Caco-2 (cell line): ENCODE measurements at regions not wholly inside any gene's neighbourhood (a gene's known extent, or its start where the extent isn't known, plus 50 kb on each side); places are given as distances from the start of the nearest gene placed in this dataset.
A peak's percentile ranks its signal among the peaks of the same experiment; 100 is the strongest.

Experiments used
- BruUV-seq: library from RNA; stranded (reverse); fragments of 400-500 nt; replicated peaks from 2 replicates; lab custom pipeline; 2021; lab: Mats Ljungman, UMichigan
- CTCF ChIA-PET: fragments of 300-600 bp; sonication (Branson Sonifier 250); formaldehyde crosslinking; loops from one replicate; lab custom pipeline; 2022; ENCODE audit warnings: antibody characterized with exemption; lab: Charles Lee
- POLR2A ChIA-PET: fragments of 300-600 bp; sonication (Branson Sonifier 250); formaldehyde crosslinking; loops from one replicate; lab custom pipeline; 2022; ENCODE audit warnings: antibody characterized with exemption; lab: Charles Lee
- DNase-seq, 2 experiments: peaks; one replicate each; pipeline versions ENCODE4 v3.0.0 to v3.0.0-alpha.2; 2020 to 2022
- H3K27me3 ChIP-seq: replicated peaks from 2 replicates; pipeline ENCODE4 v1.6.0; 2011; ENCODE audit warnings: low read length; ENCODE audit not compliant: control insufficient read depth, insufficient read depth
- H3K36me3 ChIP-seq: 2 replicates; pipeline ENCODE4 v1.5.1; 2011; ENCODE audit warnings: low read length; ENCODE audit not compliant: control insufficient read depth, insufficient read depth
- H3K4me1 ChIP-seq: fragments of 250-450 bp; sonication (Bioruptor Pico); 2 replicates; pipeline ENCODE4 v1.5.1; 2020; ENCODE audit warnings: mild to moderate bottlenecking
- H3K4me3 ChIP-seq: 2 replicates; pipeline ENCODE4 v1.5.1; 2011; ENCODE audit warnings: low read depth, mild to moderate bottlenecking, control low read depth, low read length
- H3K9me3 ChIP-seq: fragments of 250-450 bp; sonication (Bioruptor Pico); 2 replicates; pipeline ENCODE4 v1.5.1; 2020; ENCODE audit warnings: mild to moderate bottlenecking, moderate library complexity
- H3K27ac Mint-ChIP-seq: one replicate; pipeline ENCODE4 v1.8.0; 2022; ENCODE audit warnings: mixed read lengths; ENCODE audit not compliant: unreplicated experiment
- H3K27me3 Mint-ChIP-seq: one replicate; pipeline ENCODE4 v1.8.0; 2022; ENCODE audit warnings: mixed read lengths; ENCODE audit not compliant: insufficient read depth, unreplicated experiment
- H3K36me3 Mint-ChIP-seq: one replicate; pipeline ENCODE4 v1.8.0; 2022; ENCODE audit warnings: mild to moderate bottlenecking, mixed read lengths; ENCODE audit not compliant: insufficient read depth, unreplicated experiment
- H3K4me1 Mint-ChIP-seq: one replicate; pipeline ENCODE4 v1.8.0; 2022; ENCODE audit warnings: low read depth, mixed read lengths; ENCODE audit not compliant: unreplicated experiment
- H3K4me3 Mint-ChIP-seq: one replicate; pipeline ENCODE4 v1.8.0; 2022; ENCODE audit warnings: mild to moderate bottlenecking, moderate library complexity, mixed read lengths; ENCODE audit not compliant: unreplicated experiment
- H3K9me3 Mint-ChIP-seq: one replicate; pipeline ENCODE4 v1.8.0; 2022; ENCODE audit warnings: mixed read lengths; ENCODE audit not compliant: unreplicated experiment
- intact Hi-C: fragments of 100-400 bp; cut with micrococcal nuclease; formaldehyde crosslinking; loops from one replicate; pipeline ENCODE4 v1.10.0; 2022; ENCODE audit not compliant: unreplicated experiment
- TF ChIP-seq, protein P1 (sequence below), 2 experiments: fragments of 200-600 bp in 1 of 2; IDR thresholded peaks; 1 replicate in 1 of 2; 2 replicates in 1 of 2; pipeline versions ENCODE4 v1.5.1 to v1.8.0; 2011 to 2022; ENCODE audit warnings: antibody characterized with exemption in 1 of 2, control low read depth in 1 of 2, inconsistent platforms in 1 of 2, low read depth in 1 of 2, low read length in 1 of 2, mild to moderate bottlenecking in 1 of 2, moderate library complexity in 1 of 2; ENCODE audit not compliant: insufficient read depth in 1 of 2, severe bottlenecking in 1 of 2, unreplicated experiment in 1 of 2

DNA sequence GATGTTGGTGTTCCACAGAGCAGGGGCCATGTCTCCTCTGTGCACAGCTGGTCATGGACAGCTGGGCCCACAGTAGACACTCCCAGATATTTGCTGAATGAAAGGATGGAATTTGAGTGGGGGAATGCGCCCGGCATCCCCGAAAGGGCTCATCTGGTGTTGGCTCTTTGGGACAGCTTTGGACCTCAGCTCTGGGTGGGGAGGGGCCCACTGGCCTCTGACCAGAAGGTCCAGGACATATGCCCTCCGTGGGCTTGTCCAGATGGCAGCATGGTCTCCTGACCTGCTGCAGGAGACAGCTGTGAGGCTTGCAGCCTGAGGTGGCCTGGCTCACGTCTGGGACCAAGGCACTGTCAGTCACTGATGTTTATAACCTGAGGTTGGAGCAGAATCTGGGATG, 160.4 kb upstream of the AJAP1 start:
- Histone ChIP-seq H3K4me1 (no peaks in the 10 kb centered on the region), H3K27me3 (no peaks in the 10 kb centered on the region), H3K36me3 (no peaks in the 10 kb centered on the region), H3K9me3 (no peaks in the 10 kb centered on the region), H3K4me3 (no peak overlapping the region)
- no peak overlapping the region for H3K4me3 Mint-ChIP-seq
- CTCF ChIA-PET = no interaction called here
- no TSS peak for BruUV-seq
- DNase-seq = no peak
- intact Hi-C loops = no loop called here
- no peak overlapping the region for H3K27ac Mint-ChIP-seq
- H3K36me3 Mint-ChIP-seq = no peaks in the 10 kb centered on the region
- H3K27me3 Mint-ChIP-seq = peaks cover 10% of the 10 kb centered on the region
- TF ChIP-seq, protein P1, sequence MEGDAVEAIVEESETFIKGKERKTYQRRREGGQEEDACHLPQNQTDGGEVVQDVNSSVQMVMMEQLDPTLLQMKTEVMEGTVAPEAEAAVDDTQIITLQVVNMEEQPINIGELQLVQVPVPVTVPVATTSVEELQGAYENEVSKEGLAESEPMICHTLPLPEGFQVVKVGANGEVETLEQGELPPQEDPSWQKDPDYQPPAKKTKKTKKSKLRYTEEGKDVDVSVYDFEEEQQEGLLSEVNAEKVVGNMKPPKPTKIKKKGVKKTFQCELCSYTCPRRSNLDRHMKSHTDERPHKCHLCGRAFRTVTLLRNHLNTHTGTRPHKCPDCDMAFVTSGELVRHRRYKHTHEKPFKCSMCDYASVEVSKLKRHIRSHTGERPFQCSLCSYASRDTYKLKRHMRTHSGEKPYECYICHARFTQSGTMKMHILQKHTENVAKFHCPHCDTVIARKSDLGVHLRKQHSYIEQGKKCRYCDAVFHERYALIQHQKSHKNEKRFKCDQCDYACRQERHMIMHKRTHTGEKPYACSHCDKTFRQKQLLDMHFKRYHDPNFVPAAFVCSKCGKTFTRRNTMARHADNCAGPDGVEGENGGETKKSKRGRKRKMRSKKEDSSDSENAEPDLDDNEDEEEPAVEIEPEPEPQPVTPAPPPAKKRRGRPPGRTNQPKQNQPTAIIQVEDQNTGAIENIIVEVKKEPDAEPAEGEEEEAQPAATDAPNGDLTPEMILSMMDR (IDR thresholded peaks at IDR 0.05; ENCODE audit: insufficient read depth in 1 of 2, low read depth in 1 of 2, low read length in 1 of 2, severe bottlenecking in 1 of 2, unreplicated experiment in 1 of 2) = no peak
- POLR2A ChIA-PET = no interaction called here
- no peaks in the 10 kb centered on the region for H3K4me1 Mint-ChIP-seq
- H3K9me3 Mint-ChIP-seq = peaks cover 18% of the 10 kb centered on the region

GRCh38 chr1:4494558-4494957, 159.9 kb upstream of the AJAP1 start:
- Mint-ChIP-seq H3K9me3 (peaks cover 18% of the 10 kb centered on the region), H3K36me3 (no peaks in the 10 kb centered on the region), H3K27me3 (peaks cover 10% of the 10 kb centered on the region), H3K4me3 (no peak overlapping the region), H3K4me1 (no peaks in the 10 kb centered on the region), H3K27ac (no peak overlapping the region)
- Histone ChIP-seq H3K9me3 (no peaks in the 10 kb centered on the region), H3K4me3 (no peak overlapping the region), H3K4me1 (no peaks in the 10 kb centered on the region), H3K27me3 (no peaks in the 10 kb centered on the region), H3K36me3 (no peaks in the 10 kb centered on the region)
- POLR2A ChIA-PET = no interaction called here
- intact Hi-C loops = no loop called here
- no peak for DNase-seq
- BruUV-seq = no TSS peak
- CTCF ChIA-PET = no interaction called here
- TF ChIP-seq, protein P1 (IDR thresholded peaks at IDR 0.05; ENCODE audit: insufficient read depth in 1 of 2, low read depth in 1 of 2, low read length in 1 of 2, severe bottlenecking in 1 of 2, unreplicated experiment in 1 of 2) = peak in 1 of 2 experiments; percentile 10

DNA sequence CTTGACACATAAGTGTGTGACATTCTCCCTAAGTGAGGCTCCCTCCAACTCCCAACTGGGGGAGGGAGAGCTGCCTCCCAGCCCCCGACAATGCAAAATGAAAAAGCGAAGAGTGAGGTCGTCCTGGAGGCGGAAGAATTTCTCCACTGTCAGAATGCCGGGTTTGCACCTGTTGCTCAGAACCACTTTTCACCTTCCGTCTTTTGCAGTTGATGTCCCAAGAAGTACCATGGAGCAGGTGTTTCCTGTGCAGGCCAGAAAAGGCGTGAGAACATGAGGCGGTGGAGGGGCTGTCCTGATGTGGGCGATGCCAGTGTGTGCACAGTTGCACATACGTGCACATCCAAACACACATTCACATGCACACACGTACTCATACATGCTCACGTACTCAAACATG, 158.6 kb upstream of the AJAP1 start:
- Histone ChIP-seq H3K27me3 (no peaks in the 10 kb centered on the region), H3K4me3 (no peak overlapping the region), H3K9me3 (no peaks in the 10 kb centered on the region), H3K36me3 (no peaks in the 10 kb centered on the region), H3K4me1 (no peaks in the 10 kb centered on the region)
- no peaks in the 10 kb centered on the region for H3K4me1 Mint-ChIP-seq
- BruUV-seq = no TSS peak
- no peak overlapping the region for H3K27ac Mint-ChIP-seq
- ChIA-PET POLR2A (no interaction called here), CTCF (no interaction called here)
- TF ChIP-seq, protein P1 (IDR thresholded peaks at IDR 0.05; ENCODE audit: insufficient read depth in 1 of 2, low read depth in 1 of 2, low read length in 1 of 2, severe bottlenecking in 1 of 2, unreplicated experiment in 1 of 2) = no peak
- no peak for DNase-seq
- H3K4me3 Mint-ChIP-seq = no peak overlapping the region
- intact Hi-C loops = no loop called here
- H3K27me3 Mint-ChIP-seq = peaks cover 9% of the 10 kb centered on the region
- H3K9me3 Mint-ChIP-seq = peaks cover 14% of the 10 kb centered on the region
- no peaks in the 10 kb centered on the region for H3K36me3 Mint-ChIP-seq
